Upper lobe of left lung (tissue), 4 donors: ENCODE measurements at regions not wholly inside any gene's neighbourhood (a gene's known extent, or its start where the extent isn't known, plus 50 kb on each side); places are given as distances from the start of the nearest gene placed in this dataset.

Experiments
- CTCF ChIP-seq, 6 experiments: fragments of 450-650 bp in 4 of 6; fragments of 200-600 bp in 2 of 6; sonication (generic) in 2 of 6; IDR thresholded peaks; one replicate each; pipeline ENCODE4 v1.5.1; 2016 to 2019; ENCODE audit warnings: antibody characterized with exemption in 6 of 6
- EP300 ChIP-seq, 4 donors: sonication (generic); formaldehyde crosslinking; IDR thresholded peaks; one replicate each; pipeline ENCODE4 v1.5.1; 2017; ENCODE audit warnings: antibody characterized with exemption in 4 of 4, control low read depth in 2 of 4
- POLR2A ChIP-seq, 4 donors: fragments of 450-650 bp; IDR thresholded peaks; one replicate each; pipeline ENCODE4 v1.5.1; 2016 to 2017; ENCODE audit warnings: antibody characterized with exemption in 4 of 4, mild to moderate bottlenecking in 2 of 4
- POLR2AphosphoS5 ChIP-seq, 2 donors: sonication (generic); formaldehyde crosslinking; IDR thresholded peaks; one replicate each; pipeline ENCODE4 v1.5.1; 2017; ENCODE audit warnings: antibody characterized with exemption in 2 of 2

- TF ChIP-seq CTCF (IDR thresholded peaks at IDR 0.05) = no peak
- TF ChIP-seq POLR2AphosphoS5 (IDR thresholded peaks at IDR 0.05) = no peak
- no peak for TF ChIP-seq POLR2A (IDR thresholded peaks at IDR 0.05)
- no peak for TF ChIP-seq EP300 (IDR thresholded peaks at IDR 0.05)
Measured at GRCh38 chr20:63130658-63131577, 85.0 kb downstream of the YTHDF1 start.
